H9 (cell line): ENCODE measurements at regions not wholly inside any gene's neighbourhood (a gene's known extent, or its start where the extent isn't known, plus 50 kb on each side); places are given as distances from the start of the nearest gene placed in this dataset.

Experiments used
- DNase-seq: peaks from one replicate; pipeline ENCODE4 v3.0.0-alpha.2; 2017
- H2AFZ ChIP-seq: one replicate; pipeline ENCODE4 v1.6.1; 2013; ENCODE audit warnings: mild to moderate bottlenecking, low read length, control low read depth, moderate library complexity
- H2AK5ac ChIP-seq: 2 replicates; pipeline ENCODE4 v1.6.1; 2013; ENCODE audit warnings: low read length, control low read depth, mixed read lengths; ENCODE audit not compliant: insufficient read length
- H2BK120ac ChIP-seq: one replicate; pipeline ENCODE4 v1.6.1; 2013; ENCODE audit warnings: low read depth, mild to moderate bottlenecking, low read length, control low read depth, inconsistent platforms; ENCODE audit not compliant: poor library complexity, severe bottlenecking
- H2BK12ac ChIP-seq: 2 replicates; pipeline ENCODE4 v1.6.1; 2013; ENCODE audit warnings: low read length, control low read depth, mixed read lengths, low read depth; ENCODE audit not compliant: insufficient read length
- H2BK15ac ChIP-seq: 2 replicates; pipeline ENCODE4 v1.6.1; 2013; ENCODE audit warnings: low read depth, low read length, control low read depth
- H2BK20ac ChIP-seq: one replicate; pipeline ENCODE4 v1.6.1; 2013; ENCODE audit warnings: low read depth, mild to moderate bottlenecking, low read length, control low read depth, inconsistent platforms; ENCODE audit not compliant: poor library complexity, severe bottlenecking
- H2BK5ac ChIP-seq: 2 replicates; pipeline ENCODE4 v1.6.1; 2013; ENCODE audit warnings: low read length, control low read depth, mixed read lengths; ENCODE audit not compliant: insufficient read length
- H3K14ac ChIP-seq: 2 replicates; pipeline ENCODE4 v1.6.1; 2013; ENCODE audit warnings: low read length, control low read depth; ENCODE audit not compliant: insufficient read depth
- H3K18ac ChIP-seq: 2 replicates; pipeline ENCODE4 v1.6.1; 2013; ENCODE audit warnings: low read depth, mild to moderate bottlenecking, mixed read lengths, low read length, control low read depth; ENCODE audit not compliant: insufficient read length
- H3K23ac ChIP-seq: 2 replicates; pipeline ENCODE4 v1.6.1; 2013; ENCODE audit warnings: low read length, control low read depth, mixed read lengths, low read depth; ENCODE audit not compliant: insufficient read length
- H3K23me2 ChIP-seq: 2 replicates; pipeline ENCODE4 v1.6.1; 2013; ENCODE audit warnings: low read depth, mild to moderate bottlenecking, mixed read lengths, low read length, control low read depth; ENCODE audit not compliant: insufficient read length, poor library complexity, severe bottlenecking
- H3K27ac ChIP-seq: 2 replicates; pipeline ENCODE4 v1.5.1; 2013; ENCODE audit warnings: low read length, control low read depth, mixed read lengths, low read depth; ENCODE audit not compliant: insufficient read length
- H3K27me3 ChIP-seq: 2 replicates; pipeline ENCODE4 v1.6.1; 2013; ENCODE audit warnings: low read length, control low read depth, inconsistent platforms; ENCODE audit not compliant: insufficient read depth
- H3K4ac ChIP-seq: 2 replicates; pipeline ENCODE4 v1.6.1; 2013; ENCODE audit warnings: low read depth, mild to moderate bottlenecking, control low read depth, inconsistent platforms, low read length, moderate library complexity
- H3K4me1 ChIP-seq: 2 replicates; pipeline ENCODE4 v1.6.1; 2013; ENCODE audit warnings: low read length, control low read depth, inconsistent platforms; ENCODE audit not compliant: insufficient read depth
- H3K4me2 ChIP-seq: 2 replicates; pipeline ENCODE4 v1.6.1; 2013; ENCODE audit warnings: low read length, control low read depth, mixed read lengths; ENCODE audit not compliant: insufficient read length, insufficient read depth
- H3K56ac ChIP-seq: 2 replicates; pipeline ENCODE4 v1.6.1; 2013; ENCODE audit warnings: low read depth, mild to moderate bottlenecking, mixed read lengths, low read length, control low read depth; ENCODE audit not compliant: insufficient read length
- H3K79me1 ChIP-seq: 2 replicates; pipeline ENCODE4 v1.6.1; 2013; ENCODE audit warnings: low read depth, mild to moderate bottlenecking, moderate library complexity, low read length, control low read depth, inconsistent platforms; ENCODE audit not compliant: insufficient read depth, poor library complexity, severe bottlenecking
- H3K79me2 ChIP-seq: 2 replicates; pipeline ENCODE4 v1.6.1; 2013; ENCODE audit warnings: low read length, control low read depth, inconsistent platforms; ENCODE audit not compliant: insufficient read depth
- H3K9ac ChIP-seq: 2 replicates; pipeline ENCODE4 v1.6.1; 2013; ENCODE audit warnings: low read length, control low read depth, mixed read lengths; ENCODE audit not compliant: insufficient read length; ENCODE audit errors: extremely low read depth
- H3K9me3 ChIP-seq: one replicate; pipeline ENCODE4 v1.6.1; 2013; ENCODE audit warnings: low read depth, low read length, inconsistent platforms; ENCODE audit not compliant: control insufficient read depth
- H3T11ph ChIP-seq: one replicate; pipeline ENCODE4 v1.6.1; 2013; ENCODE audit warnings: mild to moderate bottlenecking, low read length, control low read depth, inconsistent platforms
- H4K20me1 ChIP-seq: one replicate; pipeline ENCODE4 v1.6.1; 2013; ENCODE audit not compliant: control insufficient read depth, insufficient read length, insufficient read depth
- H4K5ac ChIP-seq: 2 replicates; pipeline ENCODE4 v1.6.1; 2013; ENCODE audit warnings: low read depth, mild to moderate bottlenecking, mixed read lengths, low read length, control low read depth; ENCODE audit not compliant: insufficient read length
- H4K8ac ChIP-seq: replicated peaks from 2 replicates; pipeline ENCODE4 v1.6.1; 2013; ENCODE audit warnings: low read length, control low read depth, mixed read lengths, low read depth; ENCODE audit not compliant: insufficient read length
- H4K91ac ChIP-seq: 2 replicates; pipeline ENCODE4 v1.6.1; 2013; ENCODE audit warnings: low read depth, mild to moderate bottlenecking, moderate library complexity, mixed read lengths, low read length, control low read depth; ENCODE audit not compliant: insufficient read length
- H3K27ac Mint-ChIP-seq, 3 experiments: 2 replicates in 2 of 3; 3 replicates in 1 of 3; pipeline ENCODE4 v1.8.0; 2020 to 2021; ENCODE audit warnings: mixed read lengths in 3 of 3, mild to moderate bottlenecking in 1 of 3, moderate library complexity in 1 of 3
- H3K27me3 Mint-ChIP-seq: 2 replicates; pipeline ENCODE4 v1.8.0; 2021; ENCODE audit warnings: low read depth, mild to moderate bottlenecking, moderate library complexity, mixed read lengths
- H3K36me3 Mint-ChIP-seq, 3 experiments: 2 replicates in 2 of 3; 3 replicates in 1 of 3; pipeline ENCODE4 v1.8.0; 2020 to 2021; ENCODE audit warnings: low read depth in 3 of 3, mixed read lengths in 3 of 3; ENCODE audit not compliant: insufficient read depth in 1 of 3
- H3K4me1 Mint-ChIP-seq, 2 experiments: 2 replicates each; pipeline ENCODE4 v1.8.0; 2020; ENCODE audit warnings: mixed read lengths in 2 of 2
- H3K4me3 Mint-ChIP-seq, 2 experiments: 2 replicates in 1 of 2; 3 replicates in 1 of 2; pipeline ENCODE4 v1.8.0; 2020 to 2021; ENCODE audit warnings: mild to moderate bottlenecking in 2 of 2, mixed read lengths in 2 of 2, moderate library complexity in 1 of 2
- H3K9me3 Mint-ChIP-seq, 2 experiments: 2 replicates in 1 of 2; 3 replicates in 1 of 2; pipeline ENCODE4 v1.8.0; 2020; ENCODE audit warnings: mild to moderate bottlenecking in 2 of 2, mixed read lengths in 2 of 2, moderate library complexity in 1 of 2
- WGBS: extraction: QIAGEN DNeasy Blood & Tissue Kit; methylation state at CpG from one replicate; pipeline ENCODE4 v1.1.7; 2013; ENCODE audit warnings: missing lambda C conversion rate, low lambda C conversion rate, mixed read lengths; ENCODE audit not compliant: insufficient read length; ENCODE audit errors: extremely low coverage; 5-methylcytosine and 5-hydroxymethylcytosine counted together
- TF ChIP-seq, protein P1 (sequence below): fragments of 200-600 bp; sonication (generic); conservative IDR thresholded peaks from 3 replicates; pipeline ENCODE4 v1.8.0; 2021; ENCODE audit warnings: antibody characterized with exemption, mild to moderate bottlenecking

- Histone ChIP-seq H4K5ac (no peak overlapping the region), H3K9me3 (no peaks in the 10 kb centered on the region), H3K18ac (no peak overlapping the region), H3T11ph (no peak overlapping the region), H2BK5ac (no peak overlapping the region), H3K79me1 (no peaks in the 10 kb centered on the region), H3K14ac (no peak overlapping the region), H4K8ac (no peak overlapping the region), H2BK15ac (no peak overlapping the region), H2BK120ac (no peak overlapping the region), H3K79me2 (no peaks in the 10 kb centered on the region), H3K23ac (no peak overlapping the region), H2AK5ac (no peak overlapping the region), H3K27ac (no peak overlapping the region), H2BK20ac (no peak overlapping the region), H3K27me3 (no peaks in the 10 kb centered on the region; the same call in none of the 2 replicates), H2AFZ (no peak overlapping the region), H3K23me2 (no peaks in the 10 kb centered on the region), H3K4me2 (no peak overlapping the region), H4K91ac (no peak overlapping the region), H3K4me1 (0 out of 2 replicates have a peak, but pooled peaks cover 3% of the 10 kb centered on the region), H3K9ac (no peak overlapping the region), H3K56ac (no peak overlapping the region), H3K4ac (no peak overlapping the region), H4K20me1 (no peaks in the 10 kb centered on the region), H2BK12ac (no peak overlapping the region)
- H3K27me3 Mint-ChIP-seq: no peaks in the 10 kb centered on the region
- no peak overlapping the region for H3K4me3 Mint-ChIP-seq
- H3K27ac Mint-ChIP-seq: no peak overlapping the region
- no peaks in the 10 kb centered on the region for H3K9me3 Mint-ChIP-seq
- no peak for DNase-seq
- no CpG with 5 or more reads among the region's 3 CpGs for WGBS
- H3K36me3 Mint-ChIP-seq: peaks cover 0 to 3% (median 0%) of the 10 kb centered on the region in 3 experiments; a peak in 2 of 7 replicates
- TF ChIP-seq, protein P1, sequence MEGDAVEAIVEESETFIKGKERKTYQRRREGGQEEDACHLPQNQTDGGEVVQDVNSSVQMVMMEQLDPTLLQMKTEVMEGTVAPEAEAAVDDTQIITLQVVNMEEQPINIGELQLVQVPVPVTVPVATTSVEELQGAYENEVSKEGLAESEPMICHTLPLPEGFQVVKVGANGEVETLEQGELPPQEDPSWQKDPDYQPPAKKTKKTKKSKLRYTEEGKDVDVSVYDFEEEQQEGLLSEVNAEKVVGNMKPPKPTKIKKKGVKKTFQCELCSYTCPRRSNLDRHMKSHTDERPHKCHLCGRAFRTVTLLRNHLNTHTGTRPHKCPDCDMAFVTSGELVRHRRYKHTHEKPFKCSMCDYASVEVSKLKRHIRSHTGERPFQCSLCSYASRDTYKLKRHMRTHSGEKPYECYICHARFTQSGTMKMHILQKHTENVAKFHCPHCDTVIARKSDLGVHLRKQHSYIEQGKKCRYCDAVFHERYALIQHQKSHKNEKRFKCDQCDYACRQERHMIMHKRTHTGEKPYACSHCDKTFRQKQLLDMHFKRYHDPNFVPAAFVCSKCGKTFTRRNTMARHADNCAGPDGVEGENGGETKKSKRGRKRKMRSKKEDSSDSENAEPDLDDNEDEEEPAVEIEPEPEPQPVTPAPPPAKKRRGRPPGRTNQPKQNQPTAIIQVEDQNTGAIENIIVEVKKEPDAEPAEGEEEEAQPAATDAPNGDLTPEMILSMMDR: no peak
- peaks cover 39 to 41% of the 10 kb centered on the region in 2 experiments for H3K4me1 Mint-ChIP-seq
These were observed 454.2 kb upstream of the HNRNPA3 start for GRCh38 chr2:176758426-176758825.
